ENCODE measurements at regions not wholly inside any gene's neighbourhood (a gene's known extent, or its start where the extent isn't known, plus 50 kb on each side); places are given as distances from the start of the nearest gene placed in this dataset.

- no peak for TF ChIP-seq CTCF (IDR thresholded peaks at IDR 0.05)
- no peak for TF ChIP-seq POLR2AphosphoS5 (IDR thresholded peaks at IDR 0.05)
These were observed 97.5 kb downstream of the RGS2 start for GRCh38 chr1:192906334-192906733.

Measured in upper lobe of left lung (tissue), 4 donors.